GM19328 (cell line): ENCODE measurements at regions not wholly inside any gene's neighbourhood (a gene's known extent, or its start where the extent isn't known, plus 50 kb on each side); places are given as distances from the start of the nearest gene placed in this dataset.
"Not testable (repeated sequence)": the region's sequence is repeated elsewhere in the genome, so short reads cannot be mapped to it uniquely, and the experiment has no call there.

Experiments used
- ATAC-seq: cut with Tn5 transposase; IDR thresholded peaks from one replicate; pipeline ENCODE4 v1.9.1; 2021; ENCODE audit warnings: mild to moderate bottlenecking, moderate library complexity; ENCODE audit not compliant: unreplicated experiment

- no peak for ATAC-seq
Observed at GRCh38 chr16:52740333-52740732, 193.4 kb upstream of the TOX3 start.

GRCh38 chr16:52738992-52739391 is 192.0 kb upstream of the TOX3 start:
- not testable (repeated sequence) for ATAC-seq

GRCh38 chr16:52731219-52731875 is 184.4 kb upstream of the TOX3 start:
- ATAC-seq, result no peak

- no peak for ATAC-seq
Observed at GRCh38 chr16:52729731-52730130, 182.8 kb upstream of the TOX3 start.

GRCh38 chr16:52727849-52728248 is 180.9 kb upstream of the TOX3 start:
- no peak for ATAC-seq

GRCh38 chr16:52727441-52727840 is 180.5 kb upstream of the TOX3 start:
- ATAC-seq, result no peak

GRCh38 chr16:52725461-52725860 is 178.5 kb upstream of the TOX3 start:
- no peak for ATAC-seq

- no peak for ATAC-seq
Observed at GRCh38 chr16:52725043-52725442, 178.1 kb upstream of the TOX3 start.

GRCh38 chr16:52721331-52721730 is 174.4 kb upstream of the TOX3 start:
- ATAC-seq, result no peak

- no peak for ATAC-seq
Observed at GRCh38 chr16:52718046-52718445, 171.1 kb upstream of the TOX3 start.

GRCh38 chr16:52713740-52714139 is 166.8 kb upstream of the TOX3 start:
- ATAC-seq, result no peak

GRCh38 chr16:52709306-52709705 is 162.4 kb upstream of the TOX3 start:
- ATAC-seq, result no peak

- no peak for ATAC-seq
Observed at GRCh38 chr16:52708476-52708875, 161.5 kb upstream of the TOX3 start.

GRCh38 chr16:52707676-52708337 is 160.9 kb upstream of the TOX3 start:
- ATAC-seq, result no peak

GRCh38 chr16:52705122-52705521 is 158.2 kb upstream of the TOX3 start:
- no peak for ATAC-seq

GRCh38 chr16:52697971-52698370 is 151.0 kb upstream of the TOX3 start:
- no peak for ATAC-seq

- ATAC-seq, result no peak
Observed at GRCh38 chr16:52696126-52696525, 149.2 kb upstream of the TOX3 start.

- no peak for ATAC-seq
Observed at GRCh38 chr16:52690468-52690867, 143.5 kb upstream of the TOX3 start.

GRCh38 chr16:52680993-52681392 is 134.1 kb upstream of the TOX3 start:
- no peak for ATAC-seq

- ATAC-seq, result no peak
Observed at GRCh38 chr16:52677501-52677900, 130.6 kb upstream of the TOX3 start.

GRCh38 chr16:52676959-52677358 is 130.0 kb upstream of the TOX3 start:
- ATAC-seq, result no peak

- no peak for ATAC-seq
Observed at GRCh38 chr16:52671590-52671989, 124.6 kb upstream of the TOX3 start.

- no peak for ATAC-seq
Observed at GRCh38 chr16:52657924-52658323, 111.0 kb upstream of the TOX3 start.
